ENCODE measurements at regions not wholly inside any gene's neighbourhood (a gene's known extent, or its start where the extent isn't known, plus 50 kb on each side); places are given as distances from the start of the nearest gene placed in this dataset.
A peak's percentile ranks its signal among the peaks of the same experiment; 100 is the strongest.

GRCh38 chr2:43133708-43134570 lies 92.5 kb downstream of the ZFP36L2 start:
- in situ Hi-C loops (cut with MboI; ENCODE audit: low pct_unique_long_range_greater_than_20kb, low sequenced_read_pairs, unreplicated experiment): no loop called here
- DNase-seq (ENCODE audit: low spot score): no peak
- no peak for TF ChIP-seq CTCF (IDR thresholded peaks at IDR 0.05; ENCODE audit: extremely low read depth, insufficient read depth, missing control alignments)

GRCh38 chr2:43133336-43133707 lies 93.1 kb downstream of the ZFP36L2 start:
- in situ Hi-C loops (cut with MboI; ENCODE audit: low pct_unique_long_range_greater_than_20kb, low sequenced_read_pairs, unreplicated experiment): no loop called here
- no peak for DNase-seq (ENCODE audit: low spot score)
- no peak for TF ChIP-seq CTCF (IDR thresholded peaks at IDR 0.05; ENCODE audit: extremely low read depth, insufficient read depth, missing control alignments)

- in situ Hi-C loops (cut with MboI; ENCODE audit: low pct_unique_long_range_greater_than_20kb, low sequenced_read_pairs, unreplicated experiment): no loop called here
- no peak for TF ChIP-seq CTCF (IDR thresholded peaks at IDR 0.05; ENCODE audit: extremely low read depth, insufficient read depth, missing control alignments)
Observed at GRCh38 chr2:43132683-43133301, 93.6 kb downstream of the ZFP36L2 start.

GRCh38 chr2:43131890-43132682 lies 94.3 kb downstream of the ZFP36L2 start:
- no peak for TF ChIP-seq CTCF (IDR thresholded peaks at IDR 0.05; ENCODE audit: extremely low read depth, insufficient read depth, missing control alignments)
- no peak for DNase-seq (ENCODE audit: low spot score)
- in situ Hi-C loops (cut with MboI; ENCODE audit: low pct_unique_long_range_greater_than_20kb, low sequenced_read_pairs, unreplicated experiment): no loop called here

More at GRCh38 chr2:43132683-43133301, 93.6 kb downstream of the ZFP36L2 start:
- peak; percentile 44 for DNase-seq (ENCODE audit: low spot score)

GRCh38 chr2:43131051-43131889 lies 95.1 kb downstream of the ZFP36L2 start:
- in situ Hi-C loops (cut with MboI; ENCODE audit: low pct_unique_long_range_greater_than_20kb, low sequenced_read_pairs, unreplicated experiment): no loop called here
- peak; percentile 63 for TF ChIP-seq CTCF (IDR thresholded peaks at IDR 0.05; ENCODE audit: extremely low read depth, insufficient read depth, missing control alignments)
- peak; percentile 79 for DNase-seq (ENCODE audit: low spot score)

GRCh38 chr2:43130548-43130875 lies 95.9 kb downstream of the ZFP36L2 start:
- no peak for TF ChIP-seq CTCF (IDR thresholded peaks at IDR 0.05; ENCODE audit: extremely low read depth, insufficient read depth, missing control alignments)
- in situ Hi-C loops (cut with MboI; ENCODE audit: low pct_unique_long_range_greater_than_20kb, low sequenced_read_pairs, unreplicated experiment): no loop called here
- no peak for DNase-seq (ENCODE audit: low spot score)
